Thymus (tissue), 11 donors: ENCODE measurements at regions not wholly inside any gene's neighbourhood (a gene's known extent, or its start where the extent isn't known, plus 50 kb on each side); places are given as distances from the start of the nearest gene placed in this dataset.

Experiments used
- DNase-seq, 9 donors: peaks; one replicate each; pipeline ENCODE4 v3.0.0-alpha.2; 2013; ENCODE audit warnings: low spot score in 9 of 9, low read depth in 6 of 9, missing footprints in 1 of 9
- H3K27ac ChIP-seq, 2 donors: one replicate each; pipeline ENCODE4 v1.5.1; 2013; ENCODE audit warnings: control low read depth in 1 of 2, low read depth in 1 of 2, low read length in 1 of 2, mild to moderate bottlenecking in 1 of 2, moderate library complexity in 1 of 2
- H3K27me3 ChIP-seq, 2 donors: one replicate each; pipeline ENCODE4 v1.5.1; 2013; ENCODE audit warnings: low read length in 1 of 2; ENCODE audit not compliant: control insufficient read depth in 2 of 2, insufficient read depth in 1 of 2
- H3K36me3 ChIP-seq, 2 donors: one replicate each; pipeline ENCODE4 v1.5.1; 2013; ENCODE audit warnings: low read length in 1 of 2, mild to moderate bottlenecking in 1 of 2, moderate library complexity in 1 of 2; ENCODE audit not compliant: control insufficient read depth in 2 of 2, insufficient read depth in 2 of 2
- H3K4me1 ChIP-seq, 2 donors: one replicate each; pipeline ENCODE4 v1.5.1; 2013; ENCODE audit warnings: low read length in 2 of 2; ENCODE audit not compliant: control insufficient read depth in 2 of 2, insufficient read depth in 2 of 2
- H3K4me3 ChIP-seq, 2 donors: one replicate each; pipeline ENCODE4 v1.5.1; 2013; ENCODE audit warnings: low read length in 2 of 2, control low read depth in 1 of 2, mild to moderate bottlenecking in 1 of 2
- H3K9me3 ChIP-seq, 2 donors: one replicate each; pipeline ENCODE4 v1.5.1; 2013; ENCODE audit warnings: low read length in 1 of 2, mild to moderate bottlenecking in 1 of 2; ENCODE audit not compliant: control insufficient read depth in 2 of 2, insufficient read depth in 1 of 2
- WGBS: extraction: QIAGEN DNeasy Blood & Tissue Kit; methylation state at CpG from one replicate; pipeline ENCODE4 v1.1.7; 2013; 5-methylcytosine and 5-hydroxymethylcytosine counted together
- donor health status: healthy.

DNA sequence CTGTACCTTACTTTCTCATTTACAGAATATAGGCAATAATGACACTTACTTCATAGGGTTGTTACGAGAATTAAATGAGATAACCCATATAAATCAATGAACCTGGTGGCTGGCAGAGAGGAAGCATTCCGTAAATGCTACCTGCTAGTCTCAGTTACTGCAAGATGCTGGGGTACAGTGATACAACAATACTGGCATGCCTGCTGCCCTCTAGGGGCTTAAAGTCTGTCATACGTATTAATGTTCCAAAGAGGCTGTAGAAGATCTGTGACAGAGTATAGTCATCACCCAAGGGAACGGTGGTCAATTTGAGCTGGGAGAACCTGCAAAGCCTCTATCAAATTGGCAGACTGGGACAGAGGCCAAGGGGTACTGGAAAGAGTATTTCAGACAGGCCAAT, 421.5 kb downstream of the GPAM start:
- no peak overlapping the region for H3K27ac ChIP-seq
- DNase-seq = no peak
- WGBS = 95% methylated on average over 4 of the region's 4 CpGs

DNA sequence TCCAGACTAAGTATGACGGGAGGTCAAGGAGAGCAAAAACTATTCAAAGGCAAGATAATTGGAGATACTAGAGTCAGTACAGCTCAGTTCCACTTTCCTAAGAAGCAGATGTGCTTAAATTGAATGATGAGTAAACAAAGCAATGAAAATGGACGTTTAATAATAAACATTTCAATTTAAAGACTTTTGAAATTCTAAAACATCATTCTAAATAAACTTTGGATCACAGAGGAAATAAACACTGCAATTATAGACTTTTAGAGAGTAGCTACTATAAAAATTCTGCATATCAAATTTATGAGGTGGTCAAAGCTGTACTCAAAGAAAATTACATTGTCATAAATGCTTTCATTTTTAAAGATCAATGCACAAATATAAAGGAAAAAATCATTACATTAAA, 418.3 kb downstream of the GPAM start:
- peaks cover 0 to under 1% of the 10 kb centered on the region in 2 donors for H3K9me3 ChIP-seq
- H3K27ac ChIP-seq = no peak overlapping the region
- no peaks in the 10 kb centered on the region for H3K4me1 ChIP-seq
- no peaks in the 10 kb centered on the region for H3K27me3 ChIP-seq
- no peaks in the 10 kb centered on the region for H3K36me3 ChIP-seq
- no peak overlapping the region for H3K4me3 ChIP-seq
- no peak for DNase-seq
- 86% methylated on average over 2 of the region's 2 CpGs for WGBS

More for the DNA sequence above, 421.5 kb downstream of the GPAM start:
- Histone ChIP-seq H3K27me3 (no peaks in the 10 kb centered on the region), H3K4me1 (no peaks in the 10 kb centered on the region), H3K4me3 (no peak overlapping the region), H3K36me3 (no peaks in the 10 kb centered on the region), H3K9me3 (peaks cover 0 to 1% of the 10 kb centered on the region in 2 donors)

DNA sequence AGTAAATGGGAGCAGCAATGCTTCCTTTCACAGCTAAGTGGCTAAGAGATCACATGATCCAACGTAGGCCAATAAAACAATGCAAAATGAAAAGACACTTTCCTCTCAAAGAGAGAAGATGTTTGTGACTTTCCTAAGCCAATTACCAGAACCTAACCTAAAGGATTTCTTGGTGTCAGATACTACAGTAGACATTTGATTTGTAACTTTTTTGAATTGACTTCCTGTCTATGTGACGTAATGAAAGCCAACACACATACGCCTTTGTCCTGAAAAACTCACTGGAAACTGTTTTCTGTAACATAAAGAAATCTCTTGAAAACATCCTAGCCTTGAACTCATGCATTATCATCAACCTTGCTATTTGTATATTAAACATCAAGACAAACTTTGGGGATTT, 417.1 kb downstream of the GPAM start:
- Histone ChIP-seq H3K36me3 (no peaks in the 10 kb centered on the region), H3K27ac (no peak overlapping the region), H3K4me3 (no peak overlapping the region), H3K27me3 (no peaks in the 10 kb centered on the region), H3K9me3 (no peaks in the 10 kb centered on the region), H3K4me1 (no peaks in the 10 kb centered on the region)
- no peak for DNase-seq
- 71% methylated on average over 3 of the region's 3 CpGs for WGBS

DNA sequence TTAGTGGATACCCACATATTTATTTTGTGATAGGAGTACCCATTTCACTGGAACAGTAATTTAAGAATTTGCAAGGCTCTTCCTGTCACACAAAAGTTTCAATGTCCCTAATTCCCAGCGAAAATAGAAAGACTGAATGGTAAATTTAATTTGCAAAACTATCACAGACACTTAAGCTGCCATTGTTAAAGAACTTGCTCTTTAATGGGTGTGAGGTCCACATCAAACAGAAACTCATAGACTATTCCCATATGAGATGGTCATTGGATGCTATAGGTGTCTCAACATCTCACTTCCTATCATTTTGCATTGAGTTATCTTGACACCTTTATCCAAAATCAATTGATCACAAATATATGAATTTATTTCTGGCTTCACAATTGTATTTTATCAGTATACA, 415.9 kb downstream of the GPAM start:
- Histone ChIP-seq H3K27ac (no peak overlapping the region), H3K4me3 (no peak overlapping the region), H3K27me3 (no peaks in the 10 kb centered on the region), H3K9me3 (no peaks in the 10 kb centered on the region), H3K4me1 (no peaks in the 10 kb centered on the region), H3K36me3 (no peaks in the 10 kb centered on the region)
- 26% methylated on average over 1 of the region's 1 CpG for WGBS
- DNase-seq = no peak

DNA sequence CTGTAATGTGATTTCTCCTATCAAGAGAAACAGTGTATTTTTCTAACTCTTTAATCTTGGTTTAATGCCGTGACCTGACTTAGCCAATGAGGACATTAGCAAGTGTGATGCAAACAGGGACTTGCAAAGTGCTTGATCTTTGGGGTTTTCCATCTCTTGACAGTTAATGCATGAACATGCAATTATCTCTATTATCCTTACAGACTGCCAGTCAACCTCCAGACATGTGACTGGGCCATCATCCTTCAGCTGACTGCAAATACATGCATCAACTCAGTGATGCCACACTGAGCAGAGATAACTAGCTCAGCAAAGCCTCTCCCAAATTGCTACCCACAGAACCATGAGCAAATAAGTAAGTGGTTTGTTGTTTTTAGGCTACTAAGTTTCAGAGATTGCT, 409.6 kb downstream of the GPAM start:
- Histone ChIP-seq H3K9me3 (no peaks in the 10 kb centered on the region), H3K36me3 (no peaks in the 10 kb centered on the region), H3K27ac (no peak overlapping the region), H3K27me3 (no peaks in the 10 kb centered on the region), H3K4me3 (no peak overlapping the region), H3K4me1 (no peaks in the 10 kb centered on the region)
- 92% methylated on average over 1 of the region's 1 CpG for WGBS
- DNase-seq = no peak

DNA sequence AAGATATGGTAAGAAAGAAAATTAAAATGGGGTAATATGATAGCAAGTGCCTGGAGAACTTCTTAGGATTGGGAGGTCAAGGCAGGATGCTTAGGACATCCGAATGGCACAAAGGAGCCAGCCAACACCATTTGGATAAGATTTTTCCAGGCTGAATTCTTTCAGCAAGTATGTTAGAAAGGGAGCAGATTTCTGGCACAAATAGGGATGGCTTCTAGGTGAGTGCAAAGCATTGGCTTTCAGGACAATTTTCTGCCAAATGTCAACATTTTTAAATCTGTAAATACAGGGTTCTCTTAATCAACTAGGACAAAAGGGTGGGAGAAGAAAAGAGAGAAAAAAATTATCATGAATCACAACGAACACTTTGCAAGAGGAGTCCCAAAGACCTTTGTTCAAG, 409.1 kb downstream of the GPAM start:
- H3K27me3 ChIP-seq = no peaks in the 10 kb centered on the region
- no peaks in the 10 kb centered on the region for H3K9me3 ChIP-seq
- H3K4me3 ChIP-seq = no peak overlapping the region
- 81% methylated on average over 2 of the region's 2 CpGs for WGBS
- no peaks in the 10 kb centered on the region for H3K4me1 ChIP-seq
- H3K36me3 ChIP-seq = no peaks in the 10 kb centered on the region
- DNase-seq = no peak
- no peak overlapping the region for H3K27ac ChIP-seq

DNA sequence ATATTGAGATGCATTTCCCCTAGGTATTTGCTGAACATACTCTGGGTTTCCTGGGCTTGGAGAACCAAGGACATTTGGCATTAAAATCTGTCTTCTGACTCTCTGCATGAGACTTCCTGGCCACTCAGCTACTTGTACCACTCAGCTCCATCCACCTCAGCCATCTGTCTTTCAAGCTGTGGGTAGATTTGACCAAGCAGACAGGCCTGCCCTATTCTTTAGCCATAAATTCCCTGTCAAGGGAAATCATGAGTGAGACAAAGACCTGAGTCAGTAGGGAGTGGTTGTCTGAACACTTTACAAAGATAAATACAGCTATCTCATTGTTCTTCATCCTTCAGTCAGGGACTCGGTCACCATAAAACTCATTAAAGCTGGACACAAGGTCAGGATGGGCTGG, 399.1 kb downstream of the GPAM start:
- DNase-seq = no peak
- WGBS = 87% methylated on average over 1 of the region's 1 CpG
- no peaks in the 10 kb centered on the region for H3K36me3 ChIP-seq
- no peaks in the 10 kb centered on the region for H3K4me1 ChIP-seq
- no peak overlapping the region for H3K27ac ChIP-seq
- H3K27me3 ChIP-seq = no peaks in the 10 kb centered on the region
- no peak overlapping the region for H3K4me3 ChIP-seq
- no peaks in the 10 kb centered on the region for H3K9me3 ChIP-seq

DNA sequence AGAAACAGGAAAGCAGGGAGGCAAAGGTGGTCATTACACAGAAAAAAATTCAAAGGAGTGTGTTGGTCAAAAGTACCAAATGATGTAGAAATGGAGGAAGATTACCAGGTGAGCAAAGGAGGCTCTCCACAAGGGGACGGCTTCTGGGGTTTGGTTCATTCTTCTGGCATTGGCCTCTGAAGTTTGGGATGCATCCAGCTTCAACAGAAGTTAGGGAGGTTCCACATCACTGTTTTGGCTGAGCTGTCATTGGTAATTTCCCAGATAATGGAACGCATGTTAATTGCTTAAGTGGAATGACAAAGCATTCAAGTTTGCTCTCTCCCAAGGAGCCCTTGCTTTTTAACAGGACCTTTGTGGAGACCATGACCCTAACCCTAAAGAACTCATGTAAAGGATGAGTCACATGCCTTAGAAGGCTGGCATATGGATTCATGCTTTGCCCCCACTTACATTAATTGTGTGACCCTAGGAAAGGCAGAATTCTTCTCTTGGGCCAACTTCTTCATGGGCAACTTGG, 398.6 kb downstream of the GPAM start:
- no peaks in the 10 kb centered on the region for H3K27me3 ChIP-seq
- H3K4me1 ChIP-seq = no peaks in the 10 kb centered on the region
- WGBS = 87% methylated on average over 2 of the region's 2 CpGs
- no peak overlapping the region for H3K4me3 ChIP-seq
- DNase-seq = no peak
- no peak overlapping the region for H3K27ac ChIP-seq
- no peaks in the 10 kb centered on the region for H3K36me3 ChIP-seq
- H3K9me3 ChIP-seq = no peaks in the 10 kb centered on the region

DNA sequence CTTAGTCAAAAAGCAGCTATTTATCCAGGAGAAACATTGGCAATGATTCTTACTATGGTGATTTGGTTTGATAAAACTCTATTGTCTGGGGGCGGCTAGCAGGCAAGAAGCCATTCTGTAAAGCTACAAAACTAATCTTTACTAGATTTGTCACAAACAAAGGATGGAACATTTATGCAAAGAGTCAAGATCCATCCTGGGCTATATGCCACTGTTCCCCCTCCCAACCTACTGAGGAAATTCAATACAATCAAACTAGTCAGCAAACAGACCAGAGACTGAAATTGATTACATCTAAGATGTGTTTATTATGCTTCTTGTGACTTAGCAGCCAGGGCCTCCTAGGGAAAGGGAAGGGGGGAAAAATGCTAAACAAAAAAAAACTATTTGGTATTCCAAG, 397.6 kb downstream of the GPAM start:
- H3K4me3 ChIP-seq = no peak overlapping the region
- H3K9me3 ChIP-seq = no peaks in the 10 kb centered on the region
- H3K4me1 ChIP-seq = no peaks in the 10 kb centered on the region
- no peaks in the 10 kb centered on the region for H3K27me3 ChIP-seq
- H3K36me3 ChIP-seq = no peaks in the 10 kb centered on the region
- no peak for DNase-seq
- 91% methylated on average over 1 of the region's 1 CpG for WGBS
- H3K27ac ChIP-seq = no peak overlapping the region

DNA sequence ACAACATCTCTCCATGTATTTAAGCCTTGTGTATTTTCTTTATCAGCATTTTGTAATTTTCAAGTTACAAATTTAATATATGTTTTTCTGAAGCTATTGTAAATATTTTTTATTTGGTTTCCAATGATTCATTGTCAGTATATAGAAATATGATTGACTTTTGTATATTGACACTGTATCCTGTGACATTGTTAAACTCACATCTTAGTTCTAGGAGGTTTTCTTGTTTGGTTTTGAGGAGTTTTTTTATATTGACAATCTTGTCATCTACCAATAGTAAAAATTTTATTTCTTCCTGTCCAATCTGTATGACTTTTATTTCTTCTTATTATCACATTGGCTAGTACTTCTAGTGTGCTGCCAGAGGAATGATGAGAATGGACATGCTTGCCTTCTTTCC, 393.7 kb downstream of the GPAM start:
- H3K9me3 ChIP-seq = no peaks in the 10 kb centered on the region
- H3K27ac ChIP-seq = no peak overlapping the region
- no peaks in the 10 kb centered on the region for H3K36me3 ChIP-seq
- H3K4me3 ChIP-seq = no peak overlapping the region
- no peak for DNase-seq
- no peaks in the 10 kb centered on the region for H3K4me1 ChIP-seq
- H3K27me3 ChIP-seq = no peaks in the 10 kb centered on the region
